GM12864 (cell line): ENCODE measurements at regions not wholly inside any gene's neighbourhood (a gene's known extent, or its start where the extent isn't known, plus 50 kb on each side); places are given as distances from the start of the nearest gene placed in this dataset.

Source experiments
- DNase-seq: peaks from one replicate; pipeline ENCODE4 v3.0.0-alpha.2; 2011; ENCODE audit warnings: low read depth
- H3K4me3 ChIP-seq: 2 replicates; pipeline ENCODE4 v1.5.1; 2011; ENCODE audit warnings: mild to moderate bottlenecking, low read depth, low read length, control low read depth
- CTCF ChIP-seq: IDR thresholded peaks from 2 replicates; pipeline ENCODE4 v1.5.1; 2011; ENCODE audit warnings: low read depth, mild to moderate bottlenecking, moderate library complexity, low read length, control low read depth, inconsistent platforms; ENCODE audit errors: missing control alignments

GRCh38 chr6:78059171-78059570 lies 406.3 kb downstream of the MEI4 start:
- no peak for TF ChIP-seq CTCF
- no peak overlapping the region for H3K4me3 ChIP-seq
- no peak for DNase-seq

- H3K4me3 ChIP-seq, result no peak overlapping the region
- no peak for DNase-seq
- TF ChIP-seq CTCF, result no peak
Measured at GRCh38 chr6:78062993-78063392, 410.2 kb downstream of the MEI4 start.

GRCh38 chr6:78076371-78076770 lies 423.5 kb downstream of the MEI4 start:
- TF ChIP-seq CTCF, result no peak
- no peak for DNase-seq
- no peak overlapping the region for H3K4me3 ChIP-seq

GRCh38 chr6:78089531-78089930 lies 436.7 kb downstream of the MEI4 start:
- TF ChIP-seq CTCF, result no peak
- H3K4me3 ChIP-seq, result no peak overlapping the region
- DNase-seq, result no peak

- no peak for DNase-seq
- H3K4me3 ChIP-seq, result no peak overlapping the region
- no peak for TF ChIP-seq CTCF
Measured at GRCh38 chr6:78093906-78094305, 441.1 kb downstream of the MEI4 start.

GRCh38 chr6:78101387-78101786 lies 448.5 kb downstream of the MEI4 start:
- TF ChIP-seq CTCF, result no peak
- no peak overlapping the region for H3K4me3 ChIP-seq
- no peak for DNase-seq

GRCh38 chr6:78110641-78111040 lies 457.8 kb downstream of the MEI4 start:
- no peak for DNase-seq
- no peak for TF ChIP-seq CTCF
- no peak overlapping the region for H3K4me3 ChIP-seq
